ENCODE measurements at regions not wholly inside any gene's neighbourhood (a gene's known extent, or its start where the extent isn't known, plus 50 kb on each side); places are given as distances from the start of the nearest gene placed in this dataset.

DNA sequence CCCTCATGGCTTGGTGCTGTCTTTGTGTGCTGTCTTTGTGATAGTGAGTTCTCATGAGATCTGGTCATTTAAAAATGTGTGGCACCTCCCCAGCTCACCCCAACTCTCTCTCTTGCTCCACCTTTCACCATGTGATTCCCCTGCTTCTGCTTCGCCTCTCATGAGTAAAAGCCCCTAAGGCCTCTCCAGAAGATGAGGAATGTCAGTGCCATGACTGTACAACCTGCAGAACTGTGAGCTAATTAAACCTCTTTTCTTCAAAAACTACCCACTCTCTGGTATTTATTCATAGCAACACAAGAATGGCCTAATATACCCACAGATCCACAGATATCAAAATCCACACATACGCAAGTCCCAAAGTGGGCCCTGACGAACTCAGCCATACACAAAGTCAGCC, 88.9 kb upstream of the PPP2R5A start:
- no peak for DNase-seq
- Histone ChIP-seq H3K9ac (no peak overlapping the region), H3K9me2 (no peaks in the 10 kb centered on the region), H4K20me1 (ENCODE audit: insufficient read depth) (no peaks in the 10 kb centered on the region), H3F3A (replicated peaks; ENCODE audit: insufficient read depth) (no peaks in the 10 kb centered on the region), H3K4me2 (no peak overlapping the region), H2AFZ (ENCODE audit: low read depth) (no peak overlapping the region), H3K79me2 (ENCODE audit: insufficient read depth) (no peaks in the 10 kb centered on the region), H3K27ac (ENCODE audit: low read depth in 2 of 2, low read length in 1 of 2) (no peak overlapping the region), H3K4me3 (ENCODE audit: low read depth in 2 of 2, low read length in 1 of 2) (no peak overlapping the region), H3K9me3 (no peaks in the 10 kb centered on the region), H3K4me1 (ENCODE audit: control insufficient read depth in 1 of 2, insufficient read depth in 2 of 2, low read depth in 1 of 2, low read length in 1 of 2) (no peaks in the 10 kb centered on the region), H3K27me3 (ENCODE audit: insufficient read depth) (no peaks in the 10 kb centered on the region), H3K36me3 (replicated peaks in 1 of 2; ENCODE audit: control insufficient read depth in 1 of 2, insufficient read depth in 2 of 2, low read length in 1 of 2) (no peaks in the 10 kb centered on the region)
- 93% methylated on average over 3 of the region's 3 CpGs for whole genome bisulfite sequencing (ENCODE audit: low lambda C conversion rate)
- no peak for TF ChIP-seq EZH2phosphoT487 (IDR thresholded peaks at IDR 0.05; ENCODE audit: borderline replicate concordance, low read depth)
- TF ChIP-seq, protein P1, sequence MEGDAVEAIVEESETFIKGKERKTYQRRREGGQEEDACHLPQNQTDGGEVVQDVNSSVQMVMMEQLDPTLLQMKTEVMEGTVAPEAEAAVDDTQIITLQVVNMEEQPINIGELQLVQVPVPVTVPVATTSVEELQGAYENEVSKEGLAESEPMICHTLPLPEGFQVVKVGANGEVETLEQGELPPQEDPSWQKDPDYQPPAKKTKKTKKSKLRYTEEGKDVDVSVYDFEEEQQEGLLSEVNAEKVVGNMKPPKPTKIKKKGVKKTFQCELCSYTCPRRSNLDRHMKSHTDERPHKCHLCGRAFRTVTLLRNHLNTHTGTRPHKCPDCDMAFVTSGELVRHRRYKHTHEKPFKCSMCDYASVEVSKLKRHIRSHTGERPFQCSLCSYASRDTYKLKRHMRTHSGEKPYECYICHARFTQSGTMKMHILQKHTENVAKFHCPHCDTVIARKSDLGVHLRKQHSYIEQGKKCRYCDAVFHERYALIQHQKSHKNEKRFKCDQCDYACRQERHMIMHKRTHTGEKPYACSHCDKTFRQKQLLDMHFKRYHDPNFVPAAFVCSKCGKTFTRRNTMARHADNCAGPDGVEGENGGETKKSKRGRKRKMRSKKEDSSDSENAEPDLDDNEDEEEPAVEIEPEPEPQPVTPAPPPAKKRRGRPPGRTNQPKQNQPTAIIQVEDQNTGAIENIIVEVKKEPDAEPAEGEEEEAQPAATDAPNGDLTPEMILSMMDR (IDR thresholded peaks at IDR 0.05): no peak
- TF ChIP-seq, protein P2, sequence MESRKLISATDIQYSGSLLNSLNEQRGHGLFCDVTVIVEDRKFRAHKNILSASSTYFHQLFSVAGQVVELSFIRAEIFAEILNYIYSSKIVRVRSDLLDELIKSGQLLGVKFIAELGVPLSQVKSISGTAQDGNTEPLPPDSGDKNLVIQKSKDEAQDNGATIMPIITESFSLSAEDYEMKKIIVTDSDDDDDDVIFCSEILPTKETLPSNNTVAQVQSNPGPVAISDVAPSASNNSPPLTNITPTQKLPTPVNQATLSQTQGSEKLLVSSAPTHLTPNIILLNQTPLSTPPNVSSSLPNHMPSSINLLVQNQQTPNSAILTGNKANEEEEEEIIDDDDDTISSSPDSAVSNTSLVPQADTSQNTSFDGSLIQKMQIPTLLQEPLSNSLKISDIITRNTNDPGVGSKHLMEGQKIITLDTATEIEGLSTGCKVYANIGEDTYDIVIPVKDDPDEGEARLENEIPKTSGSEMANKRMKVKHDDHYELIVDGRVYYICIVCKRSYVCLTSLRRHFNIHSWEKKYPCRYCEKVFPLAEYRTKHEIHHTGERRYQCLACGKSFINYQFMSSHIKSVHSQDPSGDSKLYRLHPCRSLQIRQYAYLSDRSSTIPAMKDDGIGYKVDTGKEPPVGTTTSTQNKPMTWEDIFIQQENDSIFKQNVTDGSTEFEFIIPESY (IDR thresholded peaks at IDR 0.05; ENCODE audit: borderline replicate concordance, low read depth): no peak
- TF ChIP-seq, protein P3, sequence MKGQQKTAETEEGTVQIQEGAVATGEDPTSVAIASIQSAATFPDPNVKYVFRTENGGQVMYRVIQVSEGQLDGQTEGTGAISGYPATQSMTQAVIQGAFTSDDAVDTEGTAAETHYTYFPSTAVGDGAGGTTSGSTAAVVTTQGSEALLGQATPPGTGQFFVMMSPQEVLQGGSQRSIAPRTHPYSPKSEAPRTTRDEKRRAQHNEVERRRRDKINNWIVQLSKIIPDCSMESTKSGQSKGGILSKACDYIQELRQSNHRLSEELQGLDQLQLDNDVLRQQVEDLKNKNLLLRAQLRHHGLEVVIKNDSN (IDR thresholded peaks at IDR 0.05; ENCODE audit: borderline replicate concordance, low read depth): no peak
- TF ChIP-seq TAF1 (IDR thresholded peaks at IDR 0.05; ENCODE audit: borderline replicate concordance, low read depth, low read length): no peak
- TF ChIP-seq POLR2AphosphoS5 (IDR thresholded peaks at IDR 0.05; ENCODE audit: low read depth, low read length): no peak
- CTCF ChIA-PET: no interaction called here
- POLR2A ChIA-PET: no interaction called here

DNA sequence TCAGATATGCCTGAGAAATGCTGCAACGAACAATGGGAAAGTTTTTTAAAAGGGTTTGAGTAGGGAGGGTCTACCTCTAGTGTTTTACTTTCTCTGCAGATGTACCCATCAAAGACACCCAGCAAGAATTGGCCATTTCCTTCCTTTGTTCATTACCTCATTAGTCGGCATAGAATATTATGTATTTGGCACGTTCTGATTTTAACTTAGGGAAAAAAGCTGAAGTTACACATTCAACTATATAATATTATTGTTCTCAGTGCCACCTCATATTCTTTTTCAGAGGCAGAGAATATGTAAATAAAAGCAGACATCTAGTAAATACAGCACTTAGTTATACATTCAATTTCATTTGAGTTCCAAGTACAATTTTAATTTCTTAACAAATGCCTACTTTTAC, 83.7 kb upstream of the PPP2R5A start:
- CTCF ChIA-PET: interaction anchor here (0.6 to 1.3 kb wide), 2 partner anchors 12 to 686 kb away, joined by 3 read pairs; no protein-coding TSS in a partner anchor
- Histone ChIP-seq H4K20me1 (ENCODE audit: insufficient read depth) (no peaks in the 10 kb centered on the region), H3K9me2 (no peaks in the 10 kb centered on the region), H3K36me3 (replicated peaks in 1 of 2; ENCODE audit: control insufficient read depth in 1 of 2, insufficient read depth in 2 of 2, low read length in 1 of 2) (no peaks in the 10 kb centered on the region), H3F3A (replicated peaks; ENCODE audit: insufficient read depth) (no peaks in the 10 kb centered on the region), H3K27me3 (ENCODE audit: insufficient read depth) (no peaks in the 10 kb centered on the region), H3K4me1 (ENCODE audit: control insufficient read depth in 1 of 2, insufficient read depth in 2 of 2, low read depth in 1 of 2, low read length in 1 of 2) (no peaks in the 10 kb centered on the region; a peak in 1 of 4 replicates), H3K27ac (ENCODE audit: low read depth in 2 of 2, low read length in 1 of 2) (no peak overlapping the region), H3K79me2 (ENCODE audit: insufficient read depth) (no peaks in the 10 kb centered on the region), H2AFZ (ENCODE audit: low read depth) (no peak overlapping the region), H3K9me3 (no peaks in the 10 kb centered on the region), H3K4me3 (ENCODE audit: low read depth in 2 of 2, low read length in 1 of 2) (no peak overlapping the region), H3K4me2 (no peak overlapping the region), H3K9ac (no peak overlapping the region)
- WGBS (ENCODE audit: low lambda C conversion rate): 68% methylated on average over 3 of the region's 3 CpGs
- no peak for DNase-seq
- POLR2A ChIA-PET: no interaction called here
- TF ChIP-seq TEAD4 (IDR thresholded peaks at IDR 0.05; ENCODE audit: borderline replicate concordance, insufficient read depth): no peak
- no peak for TF ChIP-seq JUND (IDR thresholded peaks at IDR 0.05)
- no peak for TF ChIP-seq GATA2 (CRISPR knock-in tag; IDR thresholded peaks at IDR 0.05)
- TF ChIP-seq GABPA (IDR thresholded peaks at IDR 0.05; ENCODE audit: low read depth): no peak
- TF ChIP-seq TCF12 (IDR thresholded peaks at IDR 0.05): no peak
- no peak for TF ChIP-seq NFIC (IDR thresholded peaks at IDR 0.05; ENCODE audit: borderline replicate concordance)
- TF ChIP-seq CHD2 (IDR thresholded peaks at IDR 0.05; ENCODE audit: low read length, partially characterized antibody): no peak
- TF ChIP-seq, protein P4, sequence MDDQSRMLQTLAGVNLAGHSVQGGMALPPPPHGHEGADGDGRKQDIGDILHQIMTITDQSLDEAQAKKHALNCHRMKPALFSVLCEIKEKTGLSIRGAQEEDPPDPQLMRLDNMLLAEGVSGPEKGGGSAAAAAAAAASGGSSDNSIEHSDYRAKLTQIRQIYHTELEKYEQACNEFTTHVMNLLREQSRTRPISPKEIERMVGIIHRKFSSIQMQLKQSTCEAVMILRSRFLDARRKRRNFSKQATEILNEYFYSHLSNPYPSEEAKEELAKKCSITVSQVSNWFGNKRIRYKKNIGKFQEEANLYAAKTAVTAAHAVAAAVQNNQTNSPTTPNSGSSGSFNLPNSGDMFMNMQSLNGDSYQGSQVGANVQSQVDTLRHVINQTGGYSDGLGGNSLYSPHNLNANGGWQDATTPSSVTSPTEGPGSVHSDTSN (IDR thresholded peaks at IDR 0.05): no peak
- TF ChIP-seq, protein P5, sequence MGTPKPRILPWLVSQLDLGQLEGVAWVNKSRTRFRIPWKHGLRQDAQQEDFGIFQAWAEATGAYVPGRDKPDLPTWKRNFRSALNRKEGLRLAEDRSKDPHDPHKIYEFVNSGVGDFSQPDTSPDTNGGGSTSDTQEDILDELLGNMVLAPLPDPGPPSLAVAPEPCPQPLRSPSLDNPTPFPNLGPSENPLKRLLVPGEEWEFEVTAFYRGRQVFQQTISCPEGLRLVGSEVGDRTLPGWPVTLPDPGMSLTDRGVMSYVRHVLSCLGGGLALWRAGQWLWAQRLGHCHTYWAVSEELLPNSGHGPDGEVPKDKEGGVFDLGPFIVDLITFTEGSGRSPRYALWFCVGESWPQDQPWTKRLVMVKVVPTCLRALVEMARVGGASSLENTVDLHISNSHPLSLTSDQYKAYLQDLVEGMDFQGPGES (IDR thresholded peaks at IDR 0.05; ENCODE audit: low read depth, low read length): no peak

Data from SK-N-SH (cell line).